GM12878 (cell line): ENCODE measurements at regions not wholly inside any gene's neighbourhood (a gene's known extent, or its start where the extent isn't known, plus 50 kb on each side); places are given as distances from the start of the nearest gene placed in this dataset.

Experiments
- ATAC-seq: fragments of 200-7000 bp; cut with Tn5 transposase; 3 replicates; pipeline ENCODE4 v1.9.1; 2020; ENCODE audit warnings: mild to moderate bottlenecking, moderate library complexity
- BruUV-seq: library from RNA; stranded (reverse); fragments of 400-500 nt; replicated peaks from 2 replicates; lab custom pipeline; 2021; lab: Mats Ljungman, UMichigan
- CTCF ChIA-PET: fragments of 300-600 bp; sonication (Branson Sonifier 250); formaldehyde crosslinking; extraction: SDS; loops from one replicate; lab custom pipeline; 2021; ENCODE audit warnings: inconsistent platforms; lab: Yijun Ruan, JAX
- POLR2A ChIA-PET: fragments of 350-600 bp; formaldehyde crosslinking; extraction: SDS; loops from one replicate; lab custom pipeline; 2021; ENCODE audit warnings: inconsistent platforms; lab: Charles Lee
- RAD21 ChIA-PET: fragments of 300-600 bp; sonication (Branson Sonifier 250); formaldehyde crosslinking; loops from one replicate; lab custom pipeline; 2023; ENCODE audit warnings: antibody characterized with exemption; ENCODE audit not compliant: unreplicated experiment; lab: Charles Lee
- SMC1A ChIA-PET: fragments of 300-600 bp; sonication (Branson Sonifier 250); formaldehyde crosslinking; loops from one replicate; lab custom pipeline; 2023; ENCODE audit not compliant: unreplicated experiment, uncharacterized antibody; lab: Charles Lee
- DNase-seq: peaks from one replicate; pipeline ENCODE4 v3.0.0-alpha.2; 2011; ENCODE audit warnings: low read depth, low spot score
- FAIRE-seq: peaks from 3 replicates; lab custom pipeline; 2011; peaks lifted over from hg19 to GRCh38; lab: Jason Lieb, UNC
- H2AFZ ChIP-seq: 2 replicates; pipeline ENCODE4 v1.6.0; 2011; ENCODE audit warnings: low read depth, low read length, control low read depth; ENCODE audit not compliant: control insufficient read depth
- H3K27ac ChIP-seq: 2 replicates; pipeline ENCODE4 v1.5.1; 2011; ENCODE audit warnings: control low read depth; ENCODE audit not compliant: control insufficient read depth, insufficient read depth
- H3K27me3 ChIP-seq, 2 experiments: replicated peaks in 1 of 2; 2 replicates each; pipeline versions ENCODE4 v1.6.0 to v1.6.1; 2011; ENCODE audit warnings: low read length in 1 of 2; ENCODE audit not compliant: control insufficient read depth in 2 of 2, insufficient read depth in 2 of 2
- H3K36me3 ChIP-seq, 2 experiments: 2 replicates each; pipeline ENCODE4 v1.5.1; 2011; ENCODE audit warnings: low read length in 1 of 2; ENCODE audit not compliant: control insufficient read depth in 2 of 2, insufficient read depth in 2 of 2
- H3K4me1 ChIP-seq: 2 replicates; pipeline ENCODE4 v1.6.1; 2011; ENCODE audit warnings: mild to moderate bottlenecking, low read length, moderate library complexity, mixed read lengths; ENCODE audit not compliant: control insufficient read depth, insufficient read depth
- H3K4me2 ChIP-seq: 2 replicates; pipeline ENCODE4 v1.6.0; 2011; ENCODE audit warnings: control low read depth; ENCODE audit not compliant: control insufficient read depth, insufficient read depth
- H3K4me3 ChIP-seq: fragments of 200-600 bp; sonication (generic); 2 replicates; pipeline ENCODE4 v1.5.1; 2016
- H3K79me2 ChIP-seq: 2 replicates; pipeline ENCODE4 v1.6.0; 2011; ENCODE audit warnings: low read length; ENCODE audit not compliant: control insufficient read depth, insufficient read depth
- H3K9ac ChIP-seq: 2 replicates; pipeline ENCODE4 v1.8.0; 2011; ENCODE audit warnings: low read length, control low read depth, mixed read lengths; ENCODE audit not compliant: control insufficient read depth, insufficient read depth
- H3K9me3 ChIP-seq: replicated peaks from 3 replicates; pipeline ENCODE4 v1.5.1; 2011; ENCODE audit warnings: mild to moderate bottlenecking, low read length; ENCODE audit not compliant: control insufficient read depth, insufficient read depth
- H4K20me1 ChIP-seq: 2 replicates; pipeline ENCODE4 v1.6.0; 2011; ENCODE audit not compliant: control insufficient read depth, insufficient read depth
- ASH2L ChIP-seq: fragments of 300-600, 200-600 bp; sonication (generic); IDR thresholded peaks from 2 replicates; pipeline ENCODE4 v1.6.1; 2017; ENCODE audit warnings: low read depth, mild to moderate bottlenecking, borderline replicate concordance
- CREM ChIP-seq: IDR thresholded peaks from 2 replicates; pipeline ENCODE4 v1.6.1; 2014; ENCODE audit warnings: antibody characterized with exemption, low read depth
- GATAD2B ChIP-seq: fragments of 450-650 bp; conservative IDR thresholded peaks from 2 replicates; pipeline ENCODE4 v1.6.1; 2017; ENCODE audit warnings: low read depth, mild to moderate bottlenecking, moderate library complexity
- MYB ChIP-seq: fragments of 150-350 bp; IDR thresholded peaks from 2 replicates; pipeline ENCODE4 v1.6.1; 2014; ENCODE audit warnings: mild to moderate bottlenecking, low read depth, low read length, borderline replicate concordance
- MYC ChIP-seq: IDR thresholded peaks from 2 replicates; pipeline ENCODE4 v1.6.1; 2011; ENCODE audit warnings: mild to moderate bottlenecking, low read length, moderate library complexity, inconsistent platforms; ENCODE audit not compliant: insufficient read depth, insufficient replicate concordance, insufficient read length, severe bottlenecking
- NFYA ChIP-seq: IDR thresholded peaks from 2 replicates; pipeline ENCODE4 v1.6.1; 2011; ENCODE audit warnings: low read depth, mild to moderate bottlenecking, low read length, improper control_type of control experiment, borderline replicate concordance
- NFYB ChIP-seq: IDR thresholded peaks from 2 replicates; pipeline ENCODE4 v1.6.1; 2011; ENCODE audit warnings: low read depth, mild to moderate bottlenecking, low read length, improper control_type of control experiment, moderate library complexity; ENCODE audit not compliant: insufficient read depth
- NR2C2 ChIP-seq: IDR thresholded peaks from 2 replicates; pipeline ENCODE4 v1.6.1; 2011; ENCODE audit warnings: borderline replicate concordance, low read depth; ENCODE audit not compliant: control insufficient read depth, insufficient read length
- SMAD5 ChIP-seq: IDR thresholded peaks from 2 replicates; pipeline ENCODE4 v1.6.1; 2016; ENCODE audit warnings: antibody characterized with exemption, low read depth
- SUZ12 ChIP-seq: fragments of 200-600 bp; sonication (generic); IDR thresholded peaks from one replicate; pipeline ENCODE4 v1.6.1; 2018; ENCODE audit warnings: antibody characterized with exemption, mild to moderate bottlenecking; ENCODE audit not compliant: unreplicated experiment
- WGBS: methylation state at CpG from one replicate; pipeline ENCODE4 v1.1.6; 2016; ENCODE audit warnings: low lambda C conversion rate; ENCODE audit not compliant: insufficient replicate concordance, insufficient coverage; ENCODE audit errors: missing lambda C conversion rate; 5-methylcytosine and 5-hydroxymethylcytosine counted together
- in situ Hi-C: fragments of 300-500 bp; cut with MboI; formaldehyde crosslinking; loops from 9 replicates; pipeline ENCODE4 v1.14.3; 2018; ENCODE audit warnings: mixed read lengths
- intact Hi-C: fragments of 100-400 bp; cut with micrococcal nuclease; formaldehyde crosslinking; loops from one replicate; pipeline ENCODE4 v1.14.2; 2022; ENCODE audit not compliant: unreplicated experiment

- no peaks in the 10 kb centered on the region for H3K27me3 ChIP-seq
- H4K20me1 ChIP-seq: no peaks in the 10 kb centered on the region
- H3K36me3 ChIP-seq: no peaks in the 10 kb centered on the region
- ATAC-seq (no peak), DNase-seq (no peak), FAIRE-seq (no peak)
- H3K4me2 ChIP-seq: no peak overlapping the region
- in situ Hi-C loops: no loop called here
- no peak overlapping the region for H3K27ac ChIP-seq
- TF ChIP-seq CREM: no peak
- TF ChIP-seq ASH2L: no peak
- no peak for TF ChIP-seq SMAD5
- no peak for TF ChIP-seq MYC
- TF ChIP-seq NFYA: no peak
- TF ChIP-seq NR2C2: no peak
- no peak for TF ChIP-seq GATAD2B
- TF ChIP-seq NFYB: no peak
- no peak for TF ChIP-seq MYB
- no peak for TF ChIP-seq SUZ12
- WGBS: 17% methylated on average over 5 of the region's 5 CpGs
- H2AFZ ChIP-seq: no peak overlapping the region
- CTCF ChIA-PET: no interaction called here
- no TSS peak for BruUV-seq
- SMC1A ChIA-PET: interaction anchor here (0.5 kb wide), 1 partner anchor 1713 kb away, joined by 3 read pairs; no protein-coding TSS in a partner anchor
- H3K9me3 ChIP-seq: no peaks in the 10 kb centered on the region
- no peak overlapping the region for H3K4me3 ChIP-seq
- H3K4me1 ChIP-seq: peaks cover 8% of the 10 kb centered on the region
- intact Hi-C loops: no loop called here
- POLR2A ChIA-PET: no interaction called here
- H3K9ac ChIP-seq: no peak overlapping the region
- RAD21 ChIA-PET: no interaction called here
- no peaks in the 10 kb centered on the region for H3K79me2 ChIP-seq
These were observed 255.5 kb downstream of the KCTD12 start for GRCh38 chr13:76630629-76631230.
